ENCODE measurements at regions not wholly inside any gene's neighbourhood (a gene's known extent, or its start where the extent isn't known, plus 50 kb on each side); places are given as distances from the start of the nearest gene placed in this dataset.

GRCh38 chr2:59000796-59001195, 759.7 kb upstream of the FANCL start:
- Histone ChIP-seq H3K27ac (replicated peaks) (no peak overlapping the region), H3K4me3 (replicated peaks; ENCODE audit: insufficient read depth, low read length) (no peak overlapping the region), H3K27me3 (ENCODE audit: insufficient read depth, poor library complexity, severe bottlenecking) (no peaks in the 10 kb centered on the region)
- TF ChIP-seq GABPA (IDR thresholded peaks at IDR 0.05; ENCODE audit: low read depth) = no peak
- no peak for TF ChIP-seq POLR2AphosphoS5 (IDR thresholded peaks at IDR 0.05; ENCODE audit: low read depth)
- no peak for TF ChIP-seq REST (IDR thresholded peaks at IDR 0.05; ENCODE audit: insufficient replicate concordance, low read depth)
- no peak for TF ChIP-seq CTCF (IDR thresholded peaks at IDR 0.05; ENCODE audit: insufficient read depth, low read length)
- no peak for TF ChIP-seq SPI1 (IDR thresholded peaks at IDR 0.05; ENCODE audit: borderline replicate concordance, low read depth)
- DNase-seq (ENCODE audit: low read depth in 1 of 2, low spot score in 1 of 2) = no peak

- Histone ChIP-seq H3K27me3 (ENCODE audit: insufficient read depth, poor library complexity, severe bottlenecking) (no peaks in the 10 kb centered on the region), H3K27ac (replicated peaks) (no peak overlapping the region), H3K4me3 (replicated peaks; ENCODE audit: insufficient read depth, low read length) (no peak overlapping the region)
- no peak for TF ChIP-seq GABPA (IDR thresholded peaks at IDR 0.05; ENCODE audit: low read depth)
- TF ChIP-seq CTCF (IDR thresholded peaks at IDR 0.05; ENCODE audit: insufficient read depth, low read length) = no peak
- no peak for TF ChIP-seq SPI1 (IDR thresholded peaks at IDR 0.05; ENCODE audit: borderline replicate concordance, low read depth)
- TF ChIP-seq REST (IDR thresholded peaks at IDR 0.05; ENCODE audit: insufficient replicate concordance, low read depth) = no peak
- TF ChIP-seq POLR2AphosphoS5 (IDR thresholded peaks at IDR 0.05; ENCODE audit: low read depth) = no peak
- DNase-seq (ENCODE audit: low read depth in 1 of 2, low spot score in 1 of 2) = no peak
Measured at GRCh38 chr2:58992062-58992706, 751.1 kb upstream of the FANCL start.

GRCh38 chr2:58991357-58991756, 750.2 kb upstream of the FANCL start:
- no peaks in the 10 kb centered on the region for H3K27me3 ChIP-seq (ENCODE audit: insufficient read depth, poor library complexity, severe bottlenecking)
- no peak overlapping the region for H3K4me3 ChIP-seq (replicated peaks; ENCODE audit: insufficient read depth, low read length)
- H3K27ac ChIP-seq (replicated peaks) = no peak overlapping the region
- DNase-seq (ENCODE audit: low read depth in 1 of 2, low spot score in 1 of 2) = no peak
- TF ChIP-seq SPI1 (IDR thresholded peaks at IDR 0.05; ENCODE audit: borderline replicate concordance, low read depth) (no peak), REST (IDR thresholded peaks at IDR 0.05; ENCODE audit: insufficient replicate concordance, low read depth) (no peak), POLR2AphosphoS5 (IDR thresholded peaks at IDR 0.05; ENCODE audit: low read depth) (no peak)

Measured in HL-60 (cell line).